ENCODE measurements at regions not wholly inside any gene's neighbourhood (a gene's known extent, or its start where the extent isn't known, plus 50 kb on each side); places are given as distances from the start of the nearest gene placed in this dataset.

- Histone ChIP-seq H3K36me3 (ENCODE audit: control insufficient read depth in 2 of 2, insufficient read depth in 2 of 2, low read length in 1 of 2) (no peaks in the 10 kb centered on the region), H3K9me3 (ENCODE audit: control insufficient read depth in 2 of 2, insufficient read depth in 1 of 2, low read length in 1 of 2) (no peaks in the 10 kb centered on the region), H3K27me3 (ENCODE audit: control insufficient read depth in 2 of 2, insufficient read depth in 1 of 2, low read length in 1 of 2) (no peaks in the 10 kb centered on the region), H3K4me1 (ENCODE audit: control insufficient read depth in 2 of 2, insufficient read depth in 2 of 2, low read length in 2 of 2) (no peaks in the 10 kb centered on the region), H3K4me3 (ENCODE audit: low read length in 2 of 2) (no peak overlapping the region), H3K27ac (ENCODE audit: low read depth in 1 of 2, low read length in 1 of 2) (no peak overlapping the region)
- DNase-seq (ENCODE audit: low read depth in 6 of 9, low spot score in 9 of 9) = no peak
- WGBS = 89% methylated on average over 3 of the region's 3 CpGs
Observed at GRCh38 chr3:117886147-117886546, 1148.5 kb downstream of the IGSF11 start.

GRCh38 chr3:117887031-117887430 lies 1147.6 kb downstream of the IGSF11 start:
- Histone ChIP-seq H3K27ac (ENCODE audit: low read depth in 1 of 2, low read length in 1 of 2) (no peak overlapping the region), H3K4me3 (ENCODE audit: low read length in 2 of 2) (no peak overlapping the region), H3K36me3 (ENCODE audit: control insufficient read depth in 2 of 2, insufficient read depth in 2 of 2, low read length in 1 of 2) (no peaks in the 10 kb centered on the region), H3K9me3 (ENCODE audit: control insufficient read depth in 2 of 2, insufficient read depth in 1 of 2, low read length in 1 of 2) (no peaks in the 10 kb centered on the region), H3K4me1 (ENCODE audit: control insufficient read depth in 2 of 2, insufficient read depth in 2 of 2, low read length in 2 of 2) (no peaks in the 10 kb centered on the region), H3K27me3 (ENCODE audit: control insufficient read depth in 2 of 2, insufficient read depth in 1 of 2, low read length in 1 of 2) (no peaks in the 10 kb centered on the region)
- no peak for DNase-seq (ENCODE audit: low read depth in 6 of 9, low spot score in 9 of 9)
- WGBS = 92% methylated on average over 3 of the region's 3 CpGs

GRCh38 chr3:117887901-117888300 lies 1146.7 kb downstream of the IGSF11 start:
- H3K4me1 ChIP-seq (ENCODE audit: control insufficient read depth in 2 of 2, insufficient read depth in 2 of 2, low read length in 2 of 2) = no peaks in the 10 kb centered on the region
- H3K36me3 ChIP-seq (ENCODE audit: control insufficient read depth in 2 of 2, insufficient read depth in 2 of 2, low read length in 1 of 2) = no peaks in the 10 kb centered on the region
- WGBS = 72% methylated on average over 4 of the region's 4 CpGs
- no peak overlapping the region for H3K27ac ChIP-seq (ENCODE audit: low read depth in 1 of 2, low read length in 1 of 2)
- H3K27me3 ChIP-seq (ENCODE audit: control insufficient read depth in 2 of 2, insufficient read depth in 1 of 2, low read length in 1 of 2) = no peaks in the 10 kb centered on the region
- H3K4me3 ChIP-seq (ENCODE audit: low read length in 2 of 2) = no peak overlapping the region
- no peaks in the 10 kb centered on the region for H3K9me3 ChIP-seq (ENCODE audit: control insufficient read depth in 2 of 2, insufficient read depth in 1 of 2, low read length in 1 of 2)
- no peak for DNase-seq (ENCODE audit: low read depth in 6 of 9, low spot score in 9 of 9)

GRCh38 chr3:117892431-117892841 lies 1142.2 kb downstream of the IGSF11 start:
- Histone ChIP-seq H3K36me3 (ENCODE audit: control insufficient read depth in 2 of 2, insufficient read depth in 2 of 2, low read length in 1 of 2) (no peaks in the 10 kb centered on the region), H3K27me3 (ENCODE audit: control insufficient read depth in 2 of 2, insufficient read depth in 1 of 2, low read length in 1 of 2) (no peaks in the 10 kb centered on the region), H3K4me1 (ENCODE audit: control insufficient read depth in 2 of 2, insufficient read depth in 2 of 2, low read length in 2 of 2) (no peaks in the 10 kb centered on the region), H3K27ac (ENCODE audit: low read depth in 1 of 2, low read length in 1 of 2) (no peak overlapping the region), H3K4me3 (ENCODE audit: low read length in 2 of 2) (no peak overlapping the region), H3K9me3 (ENCODE audit: control insufficient read depth in 2 of 2, insufficient read depth in 1 of 2, low read length in 1 of 2) (no peaks in the 10 kb centered on the region)
- no peak for DNase-seq (ENCODE audit: low read depth in 6 of 9, low spot score in 9 of 9)
- 92% methylated on average over 3 of the region's 3 CpGs for WGBS

GRCh38 chr3:117893001-117893400 lies 1141.6 kb downstream of the IGSF11 start:
- no peaks in the 10 kb centered on the region for H3K9me3 ChIP-seq (ENCODE audit: control insufficient read depth in 2 of 2, insufficient read depth in 1 of 2, low read length in 1 of 2)
- no peaks in the 10 kb centered on the region for H3K36me3 ChIP-seq (ENCODE audit: control insufficient read depth in 2 of 2, insufficient read depth in 2 of 2, low read length in 1 of 2)
- DNase-seq (ENCODE audit: low read depth in 6 of 9, low spot score in 9 of 9) = no peak
- no peak overlapping the region for H3K4me3 ChIP-seq (ENCODE audit: low read length in 2 of 2)
- H3K4me1 ChIP-seq (ENCODE audit: control insufficient read depth in 2 of 2, insufficient read depth in 2 of 2, low read length in 2 of 2) = no peaks in the 10 kb centered on the region
- H3K27ac ChIP-seq (ENCODE audit: low read depth in 1 of 2, low read length in 1 of 2) = no peak overlapping the region
- no peaks in the 10 kb centered on the region for H3K27me3 ChIP-seq (ENCODE audit: control insufficient read depth in 2 of 2, insufficient read depth in 1 of 2, low read length in 1 of 2)

- H3K27ac ChIP-seq (ENCODE audit: low read depth in 1 of 2, low read length in 1 of 2) = no peak overlapping the region
Observed at GRCh38 chr3:117893638-117894037, 1141.0 kb downstream of the IGSF11 start.

GRCh38 chr3:117898722-117899522 lies 1135.7 kb downstream of the IGSF11 start:
- Histone ChIP-seq H3K27ac (ENCODE audit: low read depth in 1 of 2, low read length in 1 of 2) (no peak overlapping the region), H3K4me1 (ENCODE audit: control insufficient read depth in 2 of 2, insufficient read depth in 2 of 2, low read length in 2 of 2) (no peaks in the 10 kb centered on the region), H3K36me3 (ENCODE audit: control insufficient read depth in 2 of 2, insufficient read depth in 2 of 2, low read length in 1 of 2) (no peaks in the 10 kb centered on the region), H3K9me3 (ENCODE audit: control insufficient read depth in 2 of 2, insufficient read depth in 1 of 2, low read length in 1 of 2) (no peaks in the 10 kb centered on the region), H3K4me3 (ENCODE audit: low read length in 2 of 2) (no peak overlapping the region), H3K27me3 (ENCODE audit: control insufficient read depth in 2 of 2, insufficient read depth in 1 of 2, low read length in 1 of 2) (no peaks in the 10 kb centered on the region)
- no peak for DNase-seq (ENCODE audit: low read depth in 6 of 9, low spot score in 9 of 9)
- 73% methylated on average over 6 of the region's 6 CpGs for WGBS

More at GRCh38 chr3:117893638-117894037, 1141.0 kb downstream of the IGSF11 start:
- H3K4me3 ChIP-seq (ENCODE audit: low read length in 2 of 2) = no peak overlapping the region
- WGBS = 33% methylated on average over 2 of the region's 2 CpGs
- H3K9me3 ChIP-seq (ENCODE audit: control insufficient read depth in 2 of 2, insufficient read depth in 1 of 2, low read length in 1 of 2) = no peaks in the 10 kb centered on the region
- no peaks in the 10 kb centered on the region for H3K36me3 ChIP-seq (ENCODE audit: control insufficient read depth in 2 of 2, insufficient read depth in 2 of 2, low read length in 1 of 2)
- DNase-seq (ENCODE audit: low read depth in 6 of 9, low spot score in 9 of 9) = no peak
- no peaks in the 10 kb centered on the region for H3K27me3 ChIP-seq (ENCODE audit: control insufficient read depth in 2 of 2, insufficient read depth in 1 of 2, low read length in 1 of 2)
- H3K4me1 ChIP-seq (ENCODE audit: control insufficient read depth in 2 of 2, insufficient read depth in 2 of 2, low read length in 2 of 2) = no peaks in the 10 kb centered on the region

- no peak overlapping the region for H3K27ac ChIP-seq (ENCODE audit: low read depth in 1 of 2, low read length in 1 of 2)
- H3K4me1 ChIP-seq (ENCODE audit: control insufficient read depth in 2 of 2, insufficient read depth in 2 of 2, low read length in 2 of 2) = no peaks in the 10 kb centered on the region
- no peak overlapping the region for H3K4me3 ChIP-seq (ENCODE audit: low read length in 2 of 2)
- DNase-seq (ENCODE audit: low read depth in 6 of 9, low spot score in 9 of 9) = no peak
- H3K9me3 ChIP-seq (ENCODE audit: control insufficient read depth in 2 of 2, insufficient read depth in 1 of 2, low read length in 1 of 2) = no peaks in the 10 kb centered on the region
- H3K36me3 ChIP-seq (ENCODE audit: control insufficient read depth in 2 of 2, insufficient read depth in 2 of 2, low read length in 1 of 2) = no peaks in the 10 kb centered on the region
- H3K27me3 ChIP-seq (ENCODE audit: control insufficient read depth in 2 of 2, insufficient read depth in 1 of 2, low read length in 1 of 2) = no peaks in the 10 kb centered on the region
Observed at GRCh38 chr3:117903226-117903625, 1131.4 kb downstream of the IGSF11 start.

GRCh38 chr3:117910820-117911521 lies 1123.7 kb downstream of the IGSF11 start:
- Histone ChIP-seq H3K9me3 (ENCODE audit: control insufficient read depth in 2 of 2, insufficient read depth in 1 of 2, low read length in 1 of 2) (no peaks in the 10 kb centered on the region), H3K4me3 (ENCODE audit: low read length in 2 of 2) (no peak overlapping the region), H3K4me1 (ENCODE audit: control insufficient read depth in 2 of 2, insufficient read depth in 2 of 2, low read length in 2 of 2) (no peaks in the 10 kb centered on the region), H3K36me3 (ENCODE audit: control insufficient read depth in 2 of 2, insufficient read depth in 2 of 2, low read length in 1 of 2) (no peaks in the 10 kb centered on the region), H3K27me3 (ENCODE audit: control insufficient read depth in 2 of 2, insufficient read depth in 1 of 2, low read length in 1 of 2) (no peaks in the 10 kb centered on the region), H3K27ac (ENCODE audit: low read depth in 1 of 2, low read length in 1 of 2) (no peak overlapping the region)
- 93% methylated on average over 3 of the region's 3 CpGs for WGBS
- DNase-seq (ENCODE audit: low read depth in 6 of 9, low spot score in 9 of 9) = no peak
